ENCODE measurements at regions not wholly inside any gene's neighbourhood (a gene's known extent, or its start where the extent isn't known, plus 50 kb on each side); places are given as distances from the start of the nearest gene placed in this dataset.
"Not testable (repeated sequence)": the region's sequence is repeated elsewhere in the genome, so short reads cannot be mapped to it uniquely, and the experiment has no call there.

GRCh38 chr5:79879880-79880279, 111.2 kb downstream of the MTX3 start:
- H3K9me3 Mint-ChIP-seq; H3K4me1 Mint-ChIP-seq; H3K27me3 Mint-ChIP-seq; H3K27ac Mint-ChIP-seq; H3K4me3 Mint-ChIP-seq; DNase-seq; intact Hi-C loops (cut with micrococcal nuclease); H3K36me3 Mint-ChIP-seq (ENCODE audit: low read depth): not testable (repeated sequence)

GRCh38 chr5:79878721-79879336, 112.2 kb downstream of the MTX3 start:
- no peaks in the 10 kb centered on the region for H3K27me3 Mint-ChIP-seq
- H3K36me3 Mint-ChIP-seq (ENCODE audit: low read depth), result no peaks in the 10 kb centered on the region
- H3K4me1 Mint-ChIP-seq, result no peaks in the 10 kb centered on the region
- peaks cover 6% of the 10 kb centered on the region for H3K9me3 Mint-ChIP-seq
- intact Hi-C loops (cut with micrococcal nuclease), result loop anchor here (1.0 kb wide), 1 partner anchor 204 kb away; no protein-coding TSS in a partner anchor
- no peak overlapping the region for H3K27ac Mint-ChIP-seq
- H3K4me3 Mint-ChIP-seq, result no peak overlapping the region
- DNase-seq, result peak; percentile 77

- no peak overlapping the region for H3K4me3 Mint-ChIP-seq
- H3K27me3 Mint-ChIP-seq, result no peaks in the 10 kb centered on the region
- H3K4me1 Mint-ChIP-seq, result no peaks in the 10 kb centered on the region
- H3K9me3 Mint-ChIP-seq, result peaks cover 6% of the 10 kb centered on the region
- no peak for DNase-seq
- intact Hi-C loops (cut with micrococcal nuclease), result loop anchor here (1.0 kb wide), 1 partner anchor 205 kb away; no protein-coding TSS in a partner anchor
- no peaks in the 10 kb centered on the region for H3K36me3 Mint-ChIP-seq (ENCODE audit: low read depth)
- H3K27ac Mint-ChIP-seq, result no peak overlapping the region
These were observed 112.9 kb downstream of the MTX3 start for GRCh38 chr5:79878136-79878679.

GRCh38 chr5:79876456-79876855, 114.6 kb downstream of the MTX3 start:
- peaks cover 6% of the 10 kb centered on the region for H3K9me3 Mint-ChIP-seq
- DNase-seq, result no peak
- no peak overlapping the region for H3K27ac Mint-ChIP-seq
- no peaks in the 10 kb centered on the region for H3K36me3 Mint-ChIP-seq (ENCODE audit: low read depth)
- no peak overlapping the region for H3K4me3 Mint-ChIP-seq
- no peaks in the 10 kb centered on the region for H3K27me3 Mint-ChIP-seq
- H3K4me1 Mint-ChIP-seq, result no peaks in the 10 kb centered on the region
- intact Hi-C loops (cut with micrococcal nuclease), result no loop called here

- no peaks in the 10 kb centered on the region for H3K4me1 Mint-ChIP-seq
- no peak overlapping the region for H3K27ac Mint-ChIP-seq
- DNase-seq, result no peak
- no peaks in the 10 kb centered on the region for H3K27me3 Mint-ChIP-seq
- no peak overlapping the region for H3K4me3 Mint-ChIP-seq
- peaks cover 6% of the 10 kb centered on the region for H3K9me3 Mint-ChIP-seq
- H3K36me3 Mint-ChIP-seq (ENCODE audit: low read depth), result no peaks in the 10 kb centered on the region
- intact Hi-C loops (cut with micrococcal nuclease), result no loop called here
These were observed 115.8 kb downstream of the MTX3 start for GRCh38 chr5:79875230-79875629.

GRCh38 chr5:79873187-79873586, 117.9 kb downstream of the MTX3 start:
- intact Hi-C loops (cut with micrococcal nuclease), result no loop called here
- no peaks in the 10 kb centered on the region for H3K9me3 Mint-ChIP-seq
- no peaks in the 10 kb centered on the region for H3K36me3 Mint-ChIP-seq (ENCODE audit: low read depth)
- DNase-seq, result no peak
- no peak overlapping the region for H3K27ac Mint-ChIP-seq
- H3K27me3 Mint-ChIP-seq, result peaks cover 1% of the 10 kb centered on the region
- no peak overlapping the region for H3K4me3 Mint-ChIP-seq
- H3K4me1 Mint-ChIP-seq, result no peaks in the 10 kb centered on the region

GRCh38 chr5:79872291-79872690, 118.8 kb downstream of the MTX3 start:
- H3K9me3 Mint-ChIP-seq, result no peaks in the 10 kb centered on the region
- intact Hi-C loops (cut with micrococcal nuclease), result no loop called here
- H3K27me3 Mint-ChIP-seq, result peaks cover 1% of the 10 kb centered on the region
- no peaks in the 10 kb centered on the region for H3K4me1 Mint-ChIP-seq
- DNase-seq, result no peak
- no peaks in the 10 kb centered on the region for H3K36me3 Mint-ChIP-seq (ENCODE audit: low read depth)
- no peak overlapping the region for H3K27ac Mint-ChIP-seq
- no peak overlapping the region for H3K4me3 Mint-ChIP-seq

- H3K4me1 Mint-ChIP-seq, result no peaks in the 10 kb centered on the region
- peaks cover 1% of the 10 kb centered on the region for H3K27me3 Mint-ChIP-seq
- H3K27ac Mint-ChIP-seq, result no peak overlapping the region
- H3K36me3 Mint-ChIP-seq (ENCODE audit: low read depth), result no peaks in the 10 kb centered on the region
- DNase-seq, result no peak
- no peak overlapping the region for H3K4me3 Mint-ChIP-seq
- intact Hi-C loops (cut with micrococcal nuclease), result no loop called here
- H3K9me3 Mint-ChIP-seq, result no peaks in the 10 kb centered on the region
These were observed 119.5 kb downstream of the MTX3 start for GRCh38 chr5:79871364-79872120.

- H3K9me3 Mint-ChIP-seq, result no peaks in the 10 kb centered on the region
These were observed 122.8 kb downstream of the MTX3 start for GRCh38 chr5:79868163-79868670.

GRCh38 chr5:79865579-79865978, 125.5 kb downstream of the MTX3 start:
- intact Hi-C loops (cut with micrococcal nuclease), result no loop called here
- Mint-ChIP-seq H3K9me3 (no peaks in the 10 kb centered on the region), H3K27me3 (peaks cover 15% of the 10 kb centered on the region), H3K27ac (no peak overlapping the region), H3K4me1 (no peaks in the 10 kb centered on the region), H3K36me3 (ENCODE audit: low read depth) (no peaks in the 10 kb centered on the region), H3K4me3 (no peak overlapping the region)
- no peak for DNase-seq

More at GRCh38 chr5:79868163-79868670, 122.8 kb downstream of the MTX3 start:
- intact Hi-C loops (cut with micrococcal nuclease), result no loop called here
- H3K4me3 Mint-ChIP-seq, result no peak overlapping the region
- no peaks in the 10 kb centered on the region for H3K36me3 Mint-ChIP-seq (ENCODE audit: low read depth)
- DNase-seq, result no peak
- no peaks in the 10 kb centered on the region for H3K4me1 Mint-ChIP-seq
- no peak overlapping the region for H3K27ac Mint-ChIP-seq
- peaks cover 2% of the 10 kb centered on the region for H3K27me3 Mint-ChIP-seq

GRCh38 chr5:79864364-79864763, 126.7 kb downstream of the MTX3 start:
- intact Hi-C loops (cut with micrococcal nuclease), result no loop called here
- H3K9me3 Mint-ChIP-seq, result no peaks in the 10 kb centered on the region

GRCh38 chr5:79859588-79859987, 131.5 kb downstream of the MTX3 start:
- no peak overlapping the region for H3K27ac Mint-ChIP-seq
- intact Hi-C loops (cut with micrococcal nuclease), result no loop called here
- no peak for DNase-seq
- H3K36me3 Mint-ChIP-seq (ENCODE audit: low read depth), result no peaks in the 10 kb centered on the region
- no peaks in the 10 kb centered on the region for H3K9me3 Mint-ChIP-seq
- H3K4me1 Mint-ChIP-seq, result peaks cover 9% of the 10 kb centered on the region
- H3K27me3 Mint-ChIP-seq, result peaks cover 21% of the 10 kb centered on the region
- H3K4me3 Mint-ChIP-seq, result no peak overlapping the region

More at GRCh38 chr5:79864364-79864763, 126.7 kb downstream of the MTX3 start:
- DNase-seq, result no peak
- Mint-ChIP-seq H3K4me1 (no peaks in the 10 kb centered on the region), H3K27ac (no peak overlapping the region), H3K36me3 (ENCODE audit: low read depth) (no peaks in the 10 kb centered on the region), H3K4me3 (no peak overlapping the region), H3K27me3 (peaks cover 19% of the 10 kb centered on the region)

- intact Hi-C loops (cut with micrococcal nuclease), result loop anchor here (1.0 kb wide), 2 partner anchors 155 to 225 kb away; no protein-coding TSS in a partner anchor
- DNase-seq, result no peak
- Mint-ChIP-seq H3K36me3 (ENCODE audit: low read depth) (no peaks in the 10 kb centered on the region), H3K9me3 (no peaks in the 10 kb centered on the region), H3K27ac (no peak overlapping the region), H3K4me1 (peaks cover 9% of the 10 kb centered on the region), H3K27me3 (peaks cover 21% of the 10 kb centered on the region), H3K4me3 (no peak overlapping the region)
These were observed 132.7 kb downstream of the MTX3 start for GRCh38 chr5:79858410-79858723.

- Mint-ChIP-seq H3K4me1 (peaks cover 9% of the 10 kb centered on the region), H3K27me3 (peaks cover 17% of the 10 kb centered on the region), H3K4me3 (no peak overlapping the region), H3K27ac (no peak overlapping the region), H3K36me3 (ENCODE audit: low read depth) (no peaks in the 10 kb centered on the region), H3K9me3 (no peaks in the 10 kb centered on the region)
- intact Hi-C loops (cut with micrococcal nuclease), result loop anchor here (1.0 kb wide), 2 partner anchors 155 to 225 kb away; no protein-coding TSS in a partner anchor
- DNase-seq, result peak; percentile 94
These were observed 133.2 kb downstream of the MTX3 start for GRCh38 chr5:79857714-79858409.
